Panc1 (cell line): ENCODE measurements at regions not wholly inside any gene's neighbourhood (a gene's known extent, or its start where the extent isn't known, plus 50 kb on each side); places are given as distances from the start of the nearest gene placed in this dataset.

Experiments used
- ATAC-seq: fragments of 200-7000 bp; cut with Tn5 transposase; 2 replicates; pipeline ENCODE4 v1.9.1; 2020; ENCODE audit warnings: mild to moderate bottlenecking, moderate library complexity
- BruUV-seq: library from RNA; stranded (reverse); fragments of 400-500 nt; replicated peaks from 2 replicates; lab custom pipeline; 2021; lab: Mats Ljungman, UMichigan
- CTCF ChIA-PET: fragments of 300-600 bp; sonication (Branson Sonifier 250); formaldehyde crosslinking; loops from one replicate; lab custom pipeline; 2022; ENCODE audit warnings: antibody characterized with exemption; lab: Charles Lee
- POLR2A ChIA-PET: fragments of 300-600 bp; sonication (Branson Sonifier 250); formaldehyde crosslinking; loops from one replicate; lab custom pipeline; 2022; ENCODE audit warnings: antibody characterized with exemption; lab: Charles Lee
- DNase-seq: peaks from one replicate; pipeline ENCODE4 v3.0.0-alpha.2; 2010; ENCODE audit warnings: low read depth, low spot score
- H3K27ac ChIP-seq: 2 replicates; pipeline ENCODE4 v1.5.1; 2011; ENCODE audit warnings: mild to moderate bottlenecking, low read length, inconsistent platforms
- H3K27me3 ChIP-seq: fragments of 200-500 bp; sonication (Bioruptor generic); 2 replicates; pipeline ENCODE4 v1.6.0; 2014; ENCODE audit warnings: low read length, inconsistent platforms; ENCODE audit not compliant: control insufficient read depth, insufficient read depth
- H3K36me3 ChIP-seq: fragments of 200-500 bp; sonication (Bioruptor generic); 2 replicates; pipeline ENCODE4 v1.5.1; 2014; ENCODE audit warnings: inconsistent platforms, mild to moderate bottlenecking, low read length, moderate library complexity; ENCODE audit not compliant: control insufficient read depth, insufficient read depth
- H3K4me1 ChIP-seq: 2 replicates; pipeline ENCODE4 v1.5.1; 2011; ENCODE audit warnings: inconsistent platforms, mild to moderate bottlenecking, low read length, moderate library complexity; ENCODE audit not compliant: control insufficient read depth, insufficient read depth
- H3K4me3 ChIP-seq, 2 experiments: 2 replicates each; pipeline ENCODE4 v1.5.1; 2011 to 2012; ENCODE audit warnings: low read depth in 2 of 2, low read length in 2 of 2, mild to moderate bottlenecking in 2 of 2, inconsistent platforms in 1 of 2, moderate library complexity in 1 of 2
- H3K9me3 ChIP-seq: fragments of 200-500 bp; sonication (Bioruptor generic); 2 replicates; pipeline ENCODE4 v1.5.1; 2014; ENCODE audit warnings: low read depth, mild to moderate bottlenecking, inconsistent platforms, low read length, moderate library complexity; ENCODE audit not compliant: control insufficient read depth, insufficient read depth
- POLR2AphosphoS5 ChIP-seq: IDR thresholded peaks from 2 replicates; pipeline ENCODE4 v1.6.1; 2012; ENCODE audit warnings: mild to moderate bottlenecking, low read depth, low read length, moderate library complexity
- SIN3A ChIP-seq: IDR thresholded peaks from 2 replicates; pipeline ENCODE4 v1.6.1; 2012; ENCODE audit warnings: low read depth, mild to moderate bottlenecking, low read length, moderate library complexity, borderline replicate concordance; ENCODE audit not compliant: insufficient read depth
- TCF7L2 ChIP-seq: IDR thresholded peaks from 2 replicates; pipeline ENCODE4 v1.6.1; 2011; ENCODE audit warnings: mild to moderate bottlenecking, low read depth, low read length, inconsistent platforms
- in situ Hi-C: cut with HindIII; loops from 2 replicates; pipeline ENCODE4 v1.10.0; 2016; ENCODE audit warnings: low sequenced_read_pairs, low pct_unique_long_range_greater_than_20kb
- intact Hi-C: fragments of 100-400 bp; cut with micrococcal nuclease; formaldehyde crosslinking; loops from one replicate; pipeline ENCODE4 v1.10.0; 2022; ENCODE audit not compliant: unreplicated experiment
- TF ChIP-seq, protein P1 (sequence below), 2 experiments: IDR thresholded peaks; 2 replicates each; pipeline ENCODE4 v1.6.1; 2011 to 2012; ENCODE audit warnings: low read depth in 2 of 2, control low read depth in 1 of 2, low read length in 1 of 2, mild to moderate bottlenecking in 1 of 2, moderate library complexity in 1 of 2; ENCODE audit not compliant: insufficient read depth in 1 of 2
- TF ChIP-seq, protein P2 (sequence below): fragments of 450-650 bp; IDR thresholded peaks from 2 replicates; pipeline ENCODE4 v1.5.1; 2017; ENCODE audit warnings: mild to moderate bottlenecking

DNA sequence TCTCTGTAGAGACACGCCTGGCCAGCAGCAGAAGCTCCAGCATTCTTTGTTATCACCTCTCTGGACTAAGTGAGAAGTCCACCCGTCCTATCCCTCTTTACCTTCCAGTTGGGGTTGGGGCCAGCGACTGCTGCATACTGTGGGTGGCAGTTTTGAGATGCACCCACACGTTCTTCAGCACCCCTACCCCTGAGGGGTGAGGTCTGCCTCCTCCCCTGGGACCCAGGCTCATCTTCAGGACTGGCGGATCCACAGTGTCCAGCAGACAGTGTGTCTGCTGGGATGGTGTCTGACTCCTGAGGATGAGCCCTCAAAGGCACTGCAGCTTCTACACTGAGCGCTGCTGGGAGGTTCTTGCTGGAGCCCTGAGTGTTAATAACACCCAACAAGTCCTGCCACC is 78.8 kb downstream of the GADD45G start:
- BruUV-seq, result no TSS peak
- no peak overlapping the region for H3K27ac ChIP-seq
- TF ChIP-seq POLR2AphosphoS5 (no peak), TCF7L2 (no peak), SIN3A (no peak)
- TF ChIP-seq, protein P1, sequence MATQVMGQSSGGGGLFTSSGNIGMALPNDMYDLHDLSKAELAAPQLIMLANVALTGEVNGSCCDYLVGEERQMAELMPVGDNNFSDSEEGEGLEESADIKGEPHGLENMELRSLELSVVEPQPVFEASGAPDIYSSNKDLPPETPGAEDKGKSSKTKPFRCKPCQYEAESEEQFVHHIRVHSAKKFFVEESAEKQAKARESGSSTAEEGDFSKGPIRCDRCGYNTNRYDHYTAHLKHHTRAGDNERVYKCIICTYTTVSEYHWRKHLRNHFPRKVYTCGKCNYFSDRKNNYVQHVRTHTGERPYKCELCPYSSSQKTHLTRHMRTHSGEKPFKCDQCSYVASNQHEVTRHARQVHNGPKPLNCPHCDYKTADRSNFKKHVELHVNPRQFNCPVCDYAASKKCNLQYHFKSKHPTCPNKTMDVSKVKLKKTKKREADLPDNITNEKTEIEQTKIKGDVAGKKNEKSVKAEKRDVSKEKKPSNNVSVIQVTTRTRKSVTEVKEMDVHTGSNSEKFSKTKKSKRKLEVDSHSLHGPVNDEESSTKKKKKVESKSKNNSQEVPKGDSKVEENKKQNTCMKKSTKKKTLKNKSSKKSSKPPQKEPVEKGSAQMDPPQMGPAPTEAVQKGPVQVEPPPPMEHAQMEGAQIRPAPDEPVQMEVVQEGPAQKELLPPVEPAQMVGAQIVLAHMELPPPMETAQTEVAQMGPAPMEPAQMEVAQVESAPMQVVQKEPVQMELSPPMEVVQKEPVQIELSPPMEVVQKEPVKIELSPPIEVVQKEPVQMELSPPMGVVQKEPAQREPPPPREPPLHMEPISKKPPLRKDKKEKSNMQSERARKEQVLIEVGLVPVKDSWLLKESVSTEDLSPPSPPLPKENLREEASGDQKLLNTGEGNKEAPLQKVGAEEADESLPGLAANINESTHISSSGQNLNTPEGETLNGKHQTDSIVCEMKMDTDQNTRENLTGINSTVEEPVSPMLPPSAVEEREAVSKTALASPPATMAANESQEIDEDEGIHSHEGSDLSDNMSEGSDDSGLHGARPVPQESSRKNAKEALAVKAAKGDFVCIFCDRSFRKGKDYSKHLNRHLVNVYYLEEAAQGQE (IDR thresholded peaks at IDR 0.05; ENCODE audit: insufficient read depth in 1 of 2, low read depth in 2 of 2, low read length in 1 of 2), result no peak
- TF ChIP-seq, protein P2, sequence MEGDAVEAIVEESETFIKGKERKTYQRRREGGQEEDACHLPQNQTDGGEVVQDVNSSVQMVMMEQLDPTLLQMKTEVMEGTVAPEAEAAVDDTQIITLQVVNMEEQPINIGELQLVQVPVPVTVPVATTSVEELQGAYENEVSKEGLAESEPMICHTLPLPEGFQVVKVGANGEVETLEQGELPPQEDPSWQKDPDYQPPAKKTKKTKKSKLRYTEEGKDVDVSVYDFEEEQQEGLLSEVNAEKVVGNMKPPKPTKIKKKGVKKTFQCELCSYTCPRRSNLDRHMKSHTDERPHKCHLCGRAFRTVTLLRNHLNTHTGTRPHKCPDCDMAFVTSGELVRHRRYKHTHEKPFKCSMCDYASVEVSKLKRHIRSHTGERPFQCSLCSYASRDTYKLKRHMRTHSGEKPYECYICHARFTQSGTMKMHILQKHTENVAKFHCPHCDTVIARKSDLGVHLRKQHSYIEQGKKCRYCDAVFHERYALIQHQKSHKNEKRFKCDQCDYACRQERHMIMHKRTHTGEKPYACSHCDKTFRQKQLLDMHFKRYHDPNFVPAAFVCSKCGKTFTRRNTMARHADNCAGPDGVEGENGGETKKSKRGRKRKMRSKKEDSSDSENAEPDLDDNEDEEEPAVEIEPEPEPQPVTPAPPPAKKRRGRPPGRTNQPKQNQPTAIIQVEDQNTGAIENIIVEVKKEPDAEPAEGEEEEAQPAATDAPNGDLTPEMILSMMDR, result no peak
- no peak for DNase-seq
- no peak overlapping the region for H3K4me3 ChIP-seq
- in situ Hi-C loops, result no loop called here
- intact Hi-C loops, result no loop called here
- POLR2A ChIA-PET, result no interaction called here
- no peaks in the 10 kb centered on the region for H3K9me3 ChIP-seq
- H3K4me1 ChIP-seq, result no peaks in the 10 kb centered on the region
- ATAC-seq, result no peak
- CTCF ChIA-PET, result interaction anchor here (0.7 kb wide), 1 partner anchor 90 kb away, joined by 5 read pairs; no protein-coding TSS in a partner anchor
- H3K36me3 ChIP-seq, result no peaks in the 10 kb centered on the region
- no peaks in the 10 kb centered on the region for H3K27me3 ChIP-seq

DNA sequence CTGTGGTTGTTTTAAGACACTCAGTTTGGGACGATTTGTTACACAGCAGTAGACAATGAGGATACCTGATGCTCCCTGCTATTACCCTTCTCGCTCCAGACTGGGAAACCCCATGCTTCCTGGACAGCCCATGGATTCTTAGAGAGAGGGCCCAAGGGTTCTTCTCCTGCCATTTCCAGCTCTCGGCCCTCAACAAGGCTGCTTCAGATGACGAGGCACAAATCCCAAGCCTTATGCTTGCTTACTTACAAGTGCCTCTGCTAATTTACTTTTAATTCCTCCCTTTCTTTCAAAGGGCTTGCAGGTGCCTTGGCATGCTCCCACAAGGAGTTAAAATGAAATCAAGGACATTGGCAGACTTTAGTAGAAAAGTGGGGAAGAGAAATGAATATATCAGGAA is 79.4 kb downstream of the GADD45G start:
- ATAC-seq (no peak), DNase-seq (no peak)
- POLR2A ChIA-PET, result no interaction called here
- H3K27ac ChIP-seq, result no peak overlapping the region
- no peak for TF ChIP-seq TCF7L2
- TF ChIP-seq, protein P2, result no peak
- TF ChIP-seq, protein P1 (IDR thresholded peaks at IDR 0.05; ENCODE audit: insufficient read depth in 1 of 2, low read depth in 2 of 2, low read length in 1 of 2), result no peak
- no peak for TF ChIP-seq SIN3A
- no peak for TF ChIP-seq POLR2AphosphoS5
- in situ Hi-C loops, result no loop called here
- H3K4me1 ChIP-seq, result no peaks in the 10 kb centered on the region
- intact Hi-C loops, result no loop called here
- H3K27me3 ChIP-seq, result no peaks in the 10 kb centered on the region
- BruUV-seq, result no TSS peak
- H3K36me3 ChIP-seq, result no peaks in the 10 kb centered on the region
- H3K4me3 ChIP-seq, result no peak overlapping the region
- CTCF ChIA-PET, result no interaction called here
- H3K9me3 ChIP-seq, result no peaks in the 10 kb centered on the region
